Caco-2 (cell line): ENCODE measurements at regions not wholly inside any gene's neighbourhood (a gene's known extent, or its start where the extent isn't known, plus 50 kb on each side); places are given as distances from the start of the nearest gene placed in this dataset.

Experiments used
- BruUV-seq: library from RNA; stranded (reverse); fragments of 400-500 nt; replicated peaks from 2 replicates; lab custom pipeline; 2021; lab: Mats Ljungman, UMichigan
- CTCF ChIA-PET: fragments of 300-600 bp; sonication (Branson Sonifier 250); formaldehyde crosslinking; loops from one replicate; lab custom pipeline; 2022; ENCODE audit warnings: antibody characterized with exemption; lab: Charles Lee
- POLR2A ChIA-PET: fragments of 300-600 bp; sonication (Branson Sonifier 250); formaldehyde crosslinking; loops from one replicate; lab custom pipeline; 2022; ENCODE audit warnings: antibody characterized with exemption; lab: Charles Lee
- DNase-seq, 2 experiments: peaks; one replicate each; pipeline versions ENCODE4 v3.0.0 to v3.0.0-alpha.2; 2020 to 2022
- H3K27me3 ChIP-seq: replicated peaks from 2 replicates; pipeline ENCODE4 v1.6.0; 2011; ENCODE audit warnings: low read length; ENCODE audit not compliant: control insufficient read depth, insufficient read depth
- H3K36me3 ChIP-seq: 2 replicates; pipeline ENCODE4 v1.5.1; 2011; ENCODE audit warnings: low read length; ENCODE audit not compliant: control insufficient read depth, insufficient read depth
- H3K4me1 ChIP-seq: fragments of 250-450 bp; sonication (Bioruptor Pico); 2 replicates; pipeline ENCODE4 v1.5.1; 2020; ENCODE audit warnings: mild to moderate bottlenecking
- H3K4me3 ChIP-seq: 2 replicates; pipeline ENCODE4 v1.5.1; 2011; ENCODE audit warnings: low read depth, mild to moderate bottlenecking, control low read depth, low read length
- H3K9me3 ChIP-seq: fragments of 250-450 bp; sonication (Bioruptor Pico); 2 replicates; pipeline ENCODE4 v1.5.1; 2020; ENCODE audit warnings: mild to moderate bottlenecking, moderate library complexity
- H3K27ac Mint-ChIP-seq: one replicate; pipeline ENCODE4 v1.8.0; 2022; ENCODE audit warnings: mixed read lengths; ENCODE audit not compliant: unreplicated experiment
- H3K27me3 Mint-ChIP-seq: one replicate; pipeline ENCODE4 v1.8.0; 2022; ENCODE audit warnings: mixed read lengths; ENCODE audit not compliant: insufficient read depth, unreplicated experiment
- H3K36me3 Mint-ChIP-seq: one replicate; pipeline ENCODE4 v1.8.0; 2022; ENCODE audit warnings: mild to moderate bottlenecking, mixed read lengths; ENCODE audit not compliant: insufficient read depth, unreplicated experiment
- H3K4me1 Mint-ChIP-seq: one replicate; pipeline ENCODE4 v1.8.0; 2022; ENCODE audit warnings: low read depth, mixed read lengths; ENCODE audit not compliant: unreplicated experiment
- H3K4me3 Mint-ChIP-seq: one replicate; pipeline ENCODE4 v1.8.0; 2022; ENCODE audit warnings: mild to moderate bottlenecking, moderate library complexity, mixed read lengths; ENCODE audit not compliant: unreplicated experiment
- H3K9me3 Mint-ChIP-seq: one replicate; pipeline ENCODE4 v1.8.0; 2022; ENCODE audit warnings: mixed read lengths; ENCODE audit not compliant: unreplicated experiment
- CTCF ChIP-seq, 2 experiments: fragments of 200-600 bp in 1 of 2; IDR thresholded peaks; 1 replicate in 1 of 2; 2 replicates in 1 of 2; pipeline versions ENCODE4 v1.5.1 to v1.8.0; 2011 to 2022; ENCODE audit warnings: antibody characterized with exemption in 1 of 2, control low read depth in 1 of 2, inconsistent platforms in 1 of 2, low read depth in 1 of 2, low read length in 1 of 2, mild to moderate bottlenecking in 1 of 2, moderate library complexity in 1 of 2; ENCODE audit not compliant: insufficient read depth in 1 of 2, severe bottlenecking in 1 of 2, unreplicated experiment in 1 of 2
- intact Hi-C: fragments of 100-400 bp; cut with micrococcal nuclease; formaldehyde crosslinking; loops from one replicate; pipeline ENCODE4 v1.10.0; 2022; ENCODE audit not compliant: unreplicated experiment

- DNase-seq: no peak
- no peak for TF ChIP-seq CTCF (IDR thresholded peaks at IDR 0.05; ENCODE audit: insufficient read depth in 1 of 2, low read depth in 1 of 2, low read length in 1 of 2, severe bottlenecking in 1 of 2, unreplicated experiment in 1 of 2)
- peaks cover 4% of the 10 kb centered on the region for H3K9me3 ChIP-seq
- intact Hi-C loops: no loop called here
- no peaks in the 10 kb centered on the region for H3K27me3 ChIP-seq
- ChIA-PET POLR2A (no interaction called here), CTCF (no interaction called here)
- H3K36me3 ChIP-seq: no peaks in the 10 kb centered on the region
- Mint-ChIP-seq H3K4me3 (no peak overlapping the region), H3K4me1 (no peaks in the 10 kb centered on the region), H3K36me3 (no peaks in the 10 kb centered on the region), H3K27me3 (no peaks in the 10 kb centered on the region), H3K27ac (no peak overlapping the region), H3K9me3 (no peaks in the 10 kb centered on the region)
- no TSS peak for BruUV-seq
- H3K4me3 ChIP-seq: no peak overlapping the region
- no peaks in the 10 kb centered on the region for H3K4me1 ChIP-seq
These were observed 236.5 kb upstream of the SLC10A2 start for GRCh38 chr13:103302676-103303075.

- POLR2A ChIA-PET: no interaction called here
- no peaks in the 10 kb centered on the region for H3K36me3 ChIP-seq
- Mint-ChIP-seq H3K4me3 (no peak overlapping the region), H3K4me1 (no peaks in the 10 kb centered on the region), H3K36me3 (no peaks in the 10 kb centered on the region), H3K27me3 (no peaks in the 10 kb centered on the region), H3K9me3 (no peaks in the 10 kb centered on the region), H3K27ac (no peak overlapping the region)
- no peaks in the 10 kb centered on the region for H3K4me1 ChIP-seq
- peak in 1 of 2 experiments; percentile 22 for TF ChIP-seq CTCF (IDR thresholded peaks at IDR 0.05; ENCODE audit: insufficient read depth in 1 of 2, low read depth in 1 of 2, low read length in 1 of 2, severe bottlenecking in 1 of 2, unreplicated experiment in 1 of 2)
- CTCF ChIA-PET: no interaction called here
- H3K9me3 ChIP-seq: peaks cover 11% of the 10 kb centered on the region
- no peaks in the 10 kb centered on the region for H3K27me3 ChIP-seq
- H3K4me3 ChIP-seq: no peak overlapping the region
- DNase-seq: peak; percentile 45 to 51
- intact Hi-C loops: no loop called here
- no TSS peak for BruUV-seq
These were observed 232.9 kb upstream of the SLC10A2 start for GRCh38 chr13:103299079-103299478.

- no peaks in the 10 kb centered on the region for H3K36me3 Mint-ChIP-seq
- Histone ChIP-seq H3K27me3 (no peaks in the 10 kb centered on the region), H3K4me3 (no peak overlapping the region), H3K36me3 (no peaks in the 10 kb centered on the region), H3K9me3 (peaks cover 11% of the 10 kb centered on the region), H3K4me1 (no peaks in the 10 kb centered on the region)
- H3K4me3 Mint-ChIP-seq: no peak overlapping the region
- POLR2A ChIA-PET: no interaction called here
- intact Hi-C loops: no loop called here
- CTCF ChIA-PET: no interaction called here
- BruUV-seq: no TSS peak
- no peaks in the 10 kb centered on the region for H3K4me1 Mint-ChIP-seq
- DNase-seq: no peak
- TF ChIP-seq CTCF (IDR thresholded peaks at IDR 0.05; ENCODE audit: insufficient read depth in 1 of 2, low read depth in 1 of 2, low read length in 1 of 2, severe bottlenecking in 1 of 2, unreplicated experiment in 1 of 2): no peak
- no peaks in the 10 kb centered on the region for H3K27me3 Mint-ChIP-seq
- no peaks in the 10 kb centered on the region for H3K9me3 Mint-ChIP-seq
- H3K27ac Mint-ChIP-seq: no peak overlapping the region
These were observed 230.9 kb upstream of the SLC10A2 start for GRCh38 chr13:103297083-103297482.
